GM12878 (cell line): ENCODE measurements at regions not wholly inside any gene's neighbourhood (a gene's known extent, or its start where the extent isn't known, plus 50 kb on each side); places are given as distances from the start of the nearest gene placed in this dataset.

ENCODE experiments used
- CHD1 ChIP-seq: IDR thresholded peaks from 2 replicates; pipeline ENCODE4 v1.6.1; 2012; ENCODE audit warnings: low read depth, low read length, improper control_type of control experiment
- IKZF1 ChIP-seq: fragments of 450-650 bp; conservative IDR thresholded peaks from 2 replicates; pipeline ENCODE4 v1.6.1; 2017; ENCODE audit warnings: antibody characterized with exemption, mild to moderate bottlenecking
- KDM1A ChIP-seq: fragments of 200-600 bp; sonication (generic); IDR thresholded peaks from 2 replicates; pipeline ENCODE4 v1.6.1; 2016; ENCODE audit warnings: borderline replicate concordance
- MAX ChIP-seq: IDR thresholded peaks from 2 replicates; pipeline ENCODE4 v1.6.1; 2012; ENCODE audit warnings: low read depth, low read length, improper control_type of control experiment
- PAX8 ChIP-seq: fragments of 450-650 bp; IDR thresholded peaks from 2 replicates; pipeline ENCODE4 v1.6.1; 2017; ENCODE audit warnings: mild to moderate bottlenecking, moderate library complexity
- POLR2A ChIP-seq: IDR thresholded peaks from 2 replicates; pipeline ENCODE4 v1.6.1; 2011; ENCODE audit warnings: low read depth, mild to moderate bottlenecking, low read length
- YY1 ChIP-seq: IDR thresholded peaks from 2 replicates; pipeline ENCODE4 v1.6.1; 2011; ENCODE audit warnings: low read depth, mild to moderate bottlenecking, low read length
- TF ChIP-seq, protein P1 (sequence below), 3 experiments: IDR thresholded peaks in 2 of 3; conservative IDR thresholded peaks in 1 of 3; 2 replicates each; pipeline ENCODE4 v1.5.1; 2011; ENCODE audit warnings: low read depth in 3 of 3, low read length in 3 of 3, mild to moderate bottlenecking in 3 of 3, control low read depth in 2 of 3, moderate library complexity in 2 of 3, inconsistent platforms in 1 of 3, mixed read lengths in 1 of 3; ENCODE audit not compliant: control insufficient read depth in 2 of 3, insufficient read depth in 1 of 3; ENCODE audit errors: extremely low read depth in 1 of 3
- TF ChIP-seq, protein P2 (sequence below): IDR thresholded peaks from 2 replicates; pipeline ENCODE4 v1.6.1; 2011; ENCODE audit warnings: low read depth, mild to moderate bottlenecking, low read length, moderate library complexity, borderline replicate concordance; ENCODE audit errors: extremely low read depth
- TF ChIP-seq, protein P3 (sequence below): IDR thresholded peaks from 2 replicates; pipeline ENCODE4 v1.6.1; 2012; ENCODE audit warnings: low read length, inconsistent platforms
- TF ChIP-seq, protein P4 (sequence below): IDR thresholded peaks from 2 replicates; pipeline ENCODE4 v1.6.1; 2011; ENCODE audit warnings: borderline replicate concordance, low read depth, mild to moderate bottlenecking, moderate library complexity, low read length; ENCODE audit not compliant: insufficient read depth, poor library complexity, severe bottlenecking

- TF ChIP-seq, protein P1, sequence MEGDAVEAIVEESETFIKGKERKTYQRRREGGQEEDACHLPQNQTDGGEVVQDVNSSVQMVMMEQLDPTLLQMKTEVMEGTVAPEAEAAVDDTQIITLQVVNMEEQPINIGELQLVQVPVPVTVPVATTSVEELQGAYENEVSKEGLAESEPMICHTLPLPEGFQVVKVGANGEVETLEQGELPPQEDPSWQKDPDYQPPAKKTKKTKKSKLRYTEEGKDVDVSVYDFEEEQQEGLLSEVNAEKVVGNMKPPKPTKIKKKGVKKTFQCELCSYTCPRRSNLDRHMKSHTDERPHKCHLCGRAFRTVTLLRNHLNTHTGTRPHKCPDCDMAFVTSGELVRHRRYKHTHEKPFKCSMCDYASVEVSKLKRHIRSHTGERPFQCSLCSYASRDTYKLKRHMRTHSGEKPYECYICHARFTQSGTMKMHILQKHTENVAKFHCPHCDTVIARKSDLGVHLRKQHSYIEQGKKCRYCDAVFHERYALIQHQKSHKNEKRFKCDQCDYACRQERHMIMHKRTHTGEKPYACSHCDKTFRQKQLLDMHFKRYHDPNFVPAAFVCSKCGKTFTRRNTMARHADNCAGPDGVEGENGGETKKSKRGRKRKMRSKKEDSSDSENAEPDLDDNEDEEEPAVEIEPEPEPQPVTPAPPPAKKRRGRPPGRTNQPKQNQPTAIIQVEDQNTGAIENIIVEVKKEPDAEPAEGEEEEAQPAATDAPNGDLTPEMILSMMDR (IDR thresholded peaks at IDR 0.05 in 2 of 3, conservative IDR thresholded peaks at IDR 0.05 in 1 of 3; ENCODE audit: control insufficient read depth in 2 of 3, extremely low read depth in 1 of 3, insufficient read depth in 1 of 3, low read depth in 3 of 3, low read length in 3 of 3) = no peak
- TF ChIP-seq IKZF1 (no peak), YY1 (no peak), POLR2A (no peak), CHD1 (no peak), KDM1A (no peak), PAX8 (no peak), MAX (no peak)
- TF ChIP-seq, protein P2, sequence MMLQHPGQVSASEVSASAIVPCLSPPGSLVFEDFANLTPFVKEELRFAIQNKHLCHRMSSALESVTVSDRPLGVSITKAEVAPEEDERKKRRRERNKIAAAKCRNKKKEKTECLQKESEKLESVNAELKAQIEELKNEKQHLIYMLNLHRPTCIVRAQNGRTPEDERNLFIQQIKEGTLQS = no peak
- TF ChIP-seq, protein P3, sequence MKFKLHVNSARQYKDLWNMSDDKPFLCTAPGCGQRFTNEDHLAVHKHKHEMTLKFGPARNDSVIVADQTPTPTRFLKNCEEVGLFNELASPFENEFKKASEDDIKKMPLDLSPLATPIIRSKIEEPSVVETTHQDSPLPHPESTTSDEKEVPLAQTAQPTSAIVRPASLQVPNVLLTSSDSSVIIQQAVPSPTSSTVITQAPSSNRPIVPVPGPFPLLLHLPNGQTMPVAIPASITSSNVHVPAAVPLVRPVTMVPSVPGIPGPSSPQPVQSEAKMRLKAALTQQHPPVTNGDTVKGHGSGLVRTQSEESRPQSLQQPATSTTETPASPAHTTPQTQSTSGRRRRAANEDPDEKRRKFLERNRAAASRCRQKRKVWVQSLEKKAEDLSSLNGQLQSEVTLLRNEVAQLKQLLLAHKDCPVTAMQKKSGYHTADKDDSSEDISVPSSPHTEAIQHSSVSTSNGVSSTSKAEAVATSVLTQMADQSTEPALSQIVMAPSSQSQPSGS = no peak
- TF ChIP-seq, protein P4, sequence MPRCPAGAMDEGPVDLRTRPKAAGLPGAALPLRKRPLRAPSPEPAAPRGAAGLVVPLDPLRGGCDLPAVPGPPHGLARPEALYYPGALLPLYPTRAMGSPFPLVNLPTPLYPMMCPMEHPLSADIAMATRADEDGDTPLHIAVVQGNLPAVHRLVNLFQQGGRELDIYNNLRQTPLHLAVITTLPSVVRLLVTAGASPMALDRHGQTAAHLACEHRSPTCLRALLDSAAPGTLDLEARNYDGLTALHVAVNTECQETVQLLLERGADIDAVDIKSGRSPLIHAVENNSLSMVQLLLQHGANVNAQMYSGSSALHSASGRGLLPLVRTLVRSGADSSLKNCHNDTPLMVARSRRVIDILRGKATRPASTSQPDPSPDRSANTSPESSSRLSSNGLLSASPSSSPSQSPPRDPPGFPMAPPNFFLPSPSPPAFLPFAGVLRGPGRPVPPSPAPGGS = no peak
Observed at GRCh38 chr15:37698679-37699078, 235.8 kb upstream of the TMCO5A start.
